ENCODE measurements at regions not wholly inside any gene's neighbourhood (a gene's known extent, or its start where the extent isn't known, plus 50 kb on each side); places are given as distances from the start of the nearest gene placed in this dataset.

- ATAC-seq (ENCODE audit: insufficient read depth, low FRiP score): no peak
- H3K9me3 ChIP-seq (ENCODE audit: control insufficient read depth in 4 of 4, insufficient read depth in 3 of 4, low read length in 3 of 4): peaks cover 0 to 3% (median 0%) of the 10 kb centered on the region in 4 donors
- no peaks in the 10 kb centered on the region for H3K27me3 ChIP-seq (ENCODE audit: control insufficient read depth in 3 of 3, insufficient read depth in 3 of 3, low read length in 2 of 3)
- H3K4me3 ChIP-seq: no peak overlapping the region
- 62 to 63% methylated on average over 1 of the region's 1 CpG for WGBS, 2 donors
- no peaks in the 10 kb centered on the region for H3K36me3 ChIP-seq (ENCODE audit: control insufficient read depth in 4 of 4, insufficient read depth in 4 of 4, low read length in 4 of 4)
- TF ChIP-seq CTCF (IDR thresholded peaks at IDR 0.05; ENCODE audit: control extremely low read depth, extremely low read depth): no peak
- H3K9ac ChIP-seq (ENCODE audit: insufficient read depth in 1 of 2, low read length in 2 of 2): no peak overlapping the region
- no peak for DNase-seq
- H3K4me1 ChIP-seq (ENCODE audit: control insufficient read depth in 5 of 5, insufficient read depth in 5 of 5, low read length in 5 of 5): peaks cover 0 to 4% (median 0%) of the 10 kb centered on the region in 5 donors
- no peak overlapping the region for H3K27ac ChIP-seq (ENCODE audit: low read depth in 1 of 2, low read length in 1 of 2)
Observed at GRCh38 chr2:79383681-79384080, 129.2 kb upstream of the CTNNA2 start.

- H3K9ac ChIP-seq (ENCODE audit: insufficient read depth in 1 of 2, low read length in 2 of 2): no peak overlapping the region
- H3K27ac ChIP-seq (ENCODE audit: low read depth in 1 of 2, low read length in 1 of 2): no peak overlapping the region
- H3K36me3 ChIP-seq (ENCODE audit: control insufficient read depth in 4 of 4, insufficient read depth in 4 of 4, low read length in 4 of 4): no peaks in the 10 kb centered on the region
- DNase-seq: no peak
- H3K4me1 ChIP-seq (ENCODE audit: control insufficient read depth in 5 of 5, insufficient read depth in 5 of 5, low read length in 5 of 5): no peaks in the 10 kb centered on the region
- TF ChIP-seq CTCF (IDR thresholded peaks at IDR 0.05; ENCODE audit: control extremely low read depth, extremely low read depth): no peak
- WGBS, 2 donors: 76 to 77% methylated on average over 4 of the region's 4 CpGs
- H3K4me3 ChIP-seq: no peak overlapping the region
- no peak for ATAC-seq (ENCODE audit: insufficient read depth, low FRiP score)
- peaks cover 0 to 3% (median 0%) of the 10 kb centered on the region in 4 donors for H3K9me3 ChIP-seq (ENCODE audit: control insufficient read depth in 4 of 4, insufficient read depth in 3 of 4, low read length in 3 of 4)
- no peaks in the 10 kb centered on the region for H3K27me3 ChIP-seq (ENCODE audit: control insufficient read depth in 3 of 3, insufficient read depth in 3 of 3, low read length in 2 of 3)
Observed at GRCh38 chr2:79375817-79376216, 137.0 kb upstream of the CTNNA2 start.

GRCh38 chr2:79373358-79374130 lies 139.3 kb upstream of the CTNNA2 start:
- no peak for TF ChIP-seq CTCF (IDR thresholded peaks at IDR 0.05; ENCODE audit: control extremely low read depth, extremely low read depth)
- no peaks in the 10 kb centered on the region for H3K36me3 ChIP-seq (ENCODE audit: control insufficient read depth in 4 of 4, insufficient read depth in 4 of 4, low read length in 4 of 4)
- 37 to 48% methylated on average over 3 of the region's 4 CpGs for WGBS, 2 donors
- H3K27ac ChIP-seq (ENCODE audit: low read depth in 1 of 2, low read length in 1 of 2): no peak overlapping the region
- H3K9me3 ChIP-seq (ENCODE audit: control insufficient read depth in 4 of 4, insufficient read depth in 3 of 4, low read length in 3 of 4): no peaks in the 10 kb centered on the region
- H3K4me3 ChIP-seq: no peak overlapping the region
- no peak for DNase-seq
- no peak for ATAC-seq (ENCODE audit: insufficient read depth, low FRiP score)
- no peaks in the 10 kb centered on the region for H3K27me3 ChIP-seq (ENCODE audit: control insufficient read depth in 3 of 3, insufficient read depth in 3 of 3, low read length in 2 of 3)
- H3K9ac ChIP-seq (ENCODE audit: insufficient read depth in 1 of 2, low read length in 2 of 2): no peak overlapping the region
- H3K4me1 ChIP-seq (ENCODE audit: control insufficient read depth in 5 of 5, insufficient read depth in 5 of 5, low read length in 5 of 5): no peaks in the 10 kb centered on the region
